Kidney epithelial cell (primary cell): ENCODE measurements at regions not wholly inside any gene's neighbourhood (a gene's known extent, or its start where the extent isn't known, plus 50 kb on each side); places are given as distances from the start of the nearest gene placed in this dataset.
A peak's percentile ranks its signal among the peaks of the same experiment; 100 is the strongest.
"Not testable (repeated sequence)": the region's sequence is repeated elsewhere in the genome, so short reads cannot be mapped to it uniquely, and the experiment has no call there.

Experiments
- DNase-seq: peaks from one replicate; pipeline ENCODE4 v3.0.0-alpha.2; 2010; ENCODE audit warnings: low read depth
- H3K27me3 ChIP-seq: 2 replicates; pipeline ENCODE4 v1.6.0; 2011; ENCODE audit warnings: low read length; ENCODE audit not compliant: control insufficient read depth, insufficient read depth
- H3K36me3 ChIP-seq: 2 replicates; pipeline ENCODE4 v1.5.1; 2011; ENCODE audit warnings: low read length; ENCODE audit not compliant: control insufficient read depth, insufficient read depth
- H3K4me3 ChIP-seq: 2 replicates; pipeline ENCODE4 v1.5.1; 2011; ENCODE audit warnings: low read depth, mild to moderate bottlenecking, control low read depth, low read length
- TF ChIP-seq, protein P1 (sequence below): IDR thresholded peaks from 2 replicates; pipeline ENCODE4 v1.5.1; 2011; ENCODE audit warnings: mild to moderate bottlenecking, moderate library complexity, low read length, control low read depth, inconsistent platforms; ENCODE audit not compliant: insufficient read depth, poor library complexity, severe bottlenecking

DNA sequence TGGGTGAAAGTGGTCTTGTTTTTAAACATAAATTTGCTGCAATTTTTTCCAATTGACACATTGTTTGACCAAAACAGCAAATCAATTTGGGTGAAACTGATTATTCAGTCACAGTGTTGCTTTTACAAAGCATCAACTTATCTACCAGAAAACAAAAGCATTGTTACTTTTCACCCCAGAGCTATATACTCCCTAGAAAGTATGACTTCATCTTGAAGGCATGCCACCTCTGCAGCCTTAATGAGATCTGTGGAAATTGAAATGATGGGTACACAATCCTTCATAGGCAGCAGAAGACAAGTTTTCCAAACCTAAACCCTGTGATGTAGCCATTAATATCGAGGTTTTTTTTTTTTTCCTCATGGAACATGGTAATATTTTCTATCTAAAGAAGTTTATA, 615.9 kb downstream of the CHSY3 start:
- Histone ChIP-seq H3K4me3 (no peak overlapping the region), H3K36me3 (no peaks in the 10 kb centered on the region), H3K27me3 (no peaks in the 10 kb centered on the region)
- peak; percentile 38 for DNase-seq
- TF ChIP-seq, protein P1, sequence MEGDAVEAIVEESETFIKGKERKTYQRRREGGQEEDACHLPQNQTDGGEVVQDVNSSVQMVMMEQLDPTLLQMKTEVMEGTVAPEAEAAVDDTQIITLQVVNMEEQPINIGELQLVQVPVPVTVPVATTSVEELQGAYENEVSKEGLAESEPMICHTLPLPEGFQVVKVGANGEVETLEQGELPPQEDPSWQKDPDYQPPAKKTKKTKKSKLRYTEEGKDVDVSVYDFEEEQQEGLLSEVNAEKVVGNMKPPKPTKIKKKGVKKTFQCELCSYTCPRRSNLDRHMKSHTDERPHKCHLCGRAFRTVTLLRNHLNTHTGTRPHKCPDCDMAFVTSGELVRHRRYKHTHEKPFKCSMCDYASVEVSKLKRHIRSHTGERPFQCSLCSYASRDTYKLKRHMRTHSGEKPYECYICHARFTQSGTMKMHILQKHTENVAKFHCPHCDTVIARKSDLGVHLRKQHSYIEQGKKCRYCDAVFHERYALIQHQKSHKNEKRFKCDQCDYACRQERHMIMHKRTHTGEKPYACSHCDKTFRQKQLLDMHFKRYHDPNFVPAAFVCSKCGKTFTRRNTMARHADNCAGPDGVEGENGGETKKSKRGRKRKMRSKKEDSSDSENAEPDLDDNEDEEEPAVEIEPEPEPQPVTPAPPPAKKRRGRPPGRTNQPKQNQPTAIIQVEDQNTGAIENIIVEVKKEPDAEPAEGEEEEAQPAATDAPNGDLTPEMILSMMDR: no peak

DNA sequence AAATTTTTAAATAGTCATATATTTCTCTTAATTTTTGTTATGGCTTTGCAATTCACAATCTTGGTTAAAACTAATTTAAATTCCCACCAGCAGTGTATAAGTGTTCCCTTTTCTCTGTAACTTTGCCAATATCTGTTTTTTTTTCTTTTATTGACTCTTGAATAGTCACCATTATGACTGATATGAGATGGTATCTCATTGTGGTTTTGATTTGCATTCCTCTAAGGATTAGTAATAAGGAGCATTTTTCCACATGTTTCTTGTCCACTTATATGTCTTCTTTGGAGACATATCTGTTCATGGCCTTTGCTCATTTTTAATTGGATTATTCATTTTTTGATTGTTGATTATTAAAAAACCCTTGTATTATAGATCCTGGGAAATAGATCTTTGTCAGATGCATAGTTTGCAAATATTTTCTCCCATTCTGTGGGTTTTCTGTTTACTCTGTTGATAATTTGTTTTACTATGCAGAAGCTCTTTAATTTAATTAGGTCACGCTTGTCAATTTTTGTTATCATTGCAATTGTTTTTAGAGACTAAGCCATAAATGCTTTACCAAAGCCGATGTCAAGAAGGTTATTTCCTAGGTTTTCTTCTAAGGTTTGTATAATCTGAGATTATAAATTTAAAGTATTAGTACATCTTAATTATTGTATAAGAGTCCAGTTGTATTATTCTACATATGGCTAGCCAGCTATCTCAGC, 610.9 kb downstream of the CHSY3 start:
- DNase-seq: peak; percentile 64

DNA sequence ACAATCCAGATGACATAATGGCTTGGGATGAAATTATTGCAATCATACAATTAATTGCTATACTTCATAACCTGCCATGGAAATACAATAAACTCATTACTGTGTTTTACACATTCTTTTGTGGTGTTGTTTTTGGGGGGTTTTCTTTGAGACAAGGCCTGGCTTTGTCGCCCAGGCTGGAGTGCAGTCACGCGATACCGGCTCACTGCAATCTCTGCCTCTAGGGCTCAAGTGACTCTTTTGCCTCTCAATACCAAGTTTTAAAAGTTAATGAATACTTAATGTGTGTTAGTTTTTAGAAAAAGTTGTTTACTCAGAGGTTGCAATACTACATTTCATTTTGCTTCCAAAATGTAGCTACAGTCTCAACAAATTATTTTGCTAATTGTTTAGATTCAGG, 598.4 kb downstream of the CHSY3 start:
- no peaks in the 10 kb centered on the region for H3K36me3 ChIP-seq
- DNase-seq: no peak
- TF ChIP-seq, protein P1: no peak
- H3K27me3 ChIP-seq: no peaks in the 10 kb centered on the region
- H3K4me3 ChIP-seq: no peak overlapping the region

More for the DNA sequence above, 610.9 kb downstream of the CHSY3 start:
- Histone ChIP-seq H3K27me3 (no peaks in the 10 kb centered on the region), H3K4me3 (no peak overlapping the region), H3K36me3 (no peaks in the 10 kb centered on the region)
- TF ChIP-seq, protein P1: no peak

DNA sequence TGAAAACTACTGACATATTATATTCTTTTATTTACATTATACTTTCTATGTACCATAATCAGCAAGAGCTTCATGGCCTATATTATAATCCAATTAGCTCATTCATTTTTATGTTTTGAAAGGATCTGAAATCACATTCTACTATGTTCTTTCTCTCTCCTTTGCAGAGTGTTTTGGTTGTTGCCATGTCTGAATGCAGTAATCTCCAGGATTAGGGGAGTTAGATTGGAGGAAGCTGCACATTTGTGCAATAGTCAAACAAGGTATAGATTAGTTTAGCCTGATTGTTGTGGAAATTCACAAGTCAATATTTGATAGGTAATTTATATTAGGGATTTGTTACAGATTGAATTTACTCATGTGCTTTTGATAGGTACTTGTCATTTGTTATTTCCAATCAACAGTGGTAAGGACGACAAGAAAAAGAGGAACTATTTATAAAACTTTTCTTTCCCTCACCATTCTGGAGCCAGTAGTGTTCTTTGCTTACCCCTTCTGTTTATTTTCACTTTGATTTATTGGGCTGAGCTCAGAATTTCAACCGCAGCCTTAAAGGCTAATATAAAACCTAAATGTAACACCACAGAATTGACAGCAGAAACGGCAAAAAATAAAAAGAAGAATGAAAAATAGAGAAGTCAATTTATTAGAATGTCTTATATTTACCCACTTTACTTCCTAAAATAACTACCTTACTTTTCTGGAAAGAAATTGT, 597.0 kb downstream of the CHSY3 start:
- no peaks in the 10 kb centered on the region for H3K36me3 ChIP-seq
- no peak for DNase-seq
- no peak overlapping the region for H3K4me3 ChIP-seq
- TF ChIP-seq, protein P1: no peak
- H3K27me3 ChIP-seq: no peaks in the 10 kb centered on the region

DNA sequence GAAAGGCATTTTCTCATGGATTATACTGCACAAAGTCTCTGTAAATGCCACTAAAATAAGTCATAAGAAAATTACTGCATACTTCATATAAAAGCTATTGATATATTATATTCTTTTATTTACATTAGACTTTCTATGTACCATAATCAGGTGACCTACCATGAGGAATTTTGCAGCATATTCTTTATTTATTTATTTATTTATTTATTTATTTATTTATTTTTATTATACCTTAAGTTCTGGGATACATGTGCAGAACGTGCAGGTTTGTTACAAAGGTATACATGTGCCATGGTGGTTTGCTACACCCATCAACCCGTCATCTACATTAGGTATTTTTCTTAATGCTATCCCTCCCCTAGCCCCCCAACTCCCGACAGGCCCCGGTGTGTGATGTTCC, 596.2 kb downstream of the CHSY3 start:
- not testable (repeated sequence) for DNase-seq, H3K27me3 ChIP-seq, H3K36me3 ChIP-seq, H3K4me3 ChIP-seq

DNA sequence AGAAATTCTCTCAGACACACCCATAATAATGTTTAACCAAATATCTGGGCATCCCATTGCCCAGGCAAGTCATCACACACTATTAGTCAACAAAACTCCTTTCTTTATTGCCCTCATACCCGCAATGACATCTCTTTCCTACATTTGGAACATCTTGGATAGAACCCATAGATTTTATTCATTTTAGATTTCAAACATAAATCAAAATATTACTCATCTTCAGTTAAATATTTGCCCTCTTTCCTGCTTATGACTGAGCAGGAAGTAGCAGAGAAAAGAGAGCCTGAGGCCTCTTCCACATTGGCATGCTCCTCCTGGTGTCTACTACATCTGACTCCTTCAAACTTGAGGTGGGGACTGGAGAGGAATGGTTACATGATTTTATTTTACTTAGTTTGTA, 592.0 kb downstream of the CHSY3 start:
- H3K27me3 ChIP-seq: no peaks in the 10 kb centered on the region
- H3K4me3 ChIP-seq: no peak overlapping the region
- no peak for DNase-seq
- H3K36me3 ChIP-seq: no peaks in the 10 kb centered on the region
- TF ChIP-seq, protein P1: no peak
